Thoracic aorta (tissue), 2 donors: ENCODE measurements at regions not wholly inside any gene's neighbourhood (a gene's known extent, or its start where the extent isn't known, plus 50 kb on each side); places are given as distances from the start of the nearest gene placed in this dataset.
"Not testable (repeated sequence)": the region's sequence is repeated elsewhere in the genome, so short reads cannot be mapped to it uniquely, and the experiment has no call there.

Experiments
- ATAC-seq: fragments of 150-250 bp; one replicate; pipeline ENCODE4 v1.8.0; 2017; ENCODE audit warnings: low read depth; ENCODE audit not compliant: insufficient number of reproducible peaks, low FRiP score
- DNase-seq: peaks from one replicate; pipeline ENCODE4 v3.0.0-alpha.2; 2020; ENCODE audit warnings: low spot score
- H3K27ac ChIP-seq, 2 donors: fragments of 200-600 bp; sonication (generic); 1 replicate in 1 of 2; 2 replicates in 1 of 2; pipeline ENCODE4 v1.5.1; 2016; ENCODE audit warnings: mild to moderate bottlenecking in 2 of 2, moderate library complexity in 2 of 2
- H3K27me3 ChIP-seq: fragments of 200-600 bp; sonication (generic); replicated peaks from 2 replicates; pipeline ENCODE4 v1.6.0; 2016; ENCODE audit warnings: mild to moderate bottlenecking; ENCODE audit not compliant: insufficient read depth
- H3K36me3 ChIP-seq: fragments of 200-600 bp; sonication (generic); one replicate; pipeline ENCODE4 v1.5.1; 2016
- H3K4me1 ChIP-seq, 2 donors: fragments of 200-600 bp; sonication (generic); 1 replicate in 1 of 2; 2 replicates in 1 of 2; pipeline versions ENCODE4 v1.5.1 to v1.6.0; 2016; ENCODE audit warnings: low read depth in 2 of 2, mild to moderate bottlenecking in 1 of 2; ENCODE audit not compliant: control insufficient read depth in 1 of 2
- H3K4me3 ChIP-seq: fragments of 200-600 bp; sonication (generic); 2 replicates; pipeline ENCODE4 v1.5.1; 2016; ENCODE audit warnings: mild to moderate bottlenecking
- H3K9me3 ChIP-seq: fragments of 200-600 bp; sonication (generic); 2 replicates; pipeline ENCODE4 v1.5.1; 2016
- CTCF ChIP-seq: fragments of 200-600 bp; sonication (generic); IDR thresholded peaks from one replicate; pipeline ENCODE4 v1.5.1; 2019; ENCODE audit warnings: antibody characterized with exemption

GRCh38 chr9:90176901-90177300 lies 465.7 kb downstream of the DIRAS2 start:
- no peaks in the 10 kb centered on the region for H3K4me1 ChIP-seq
- no peak for TF ChIP-seq CTCF
- H3K27me3 ChIP-seq = no peaks in the 10 kb centered on the region
- no peaks in the 10 kb centered on the region for H3K9me3 ChIP-seq
- no peak for ATAC-seq
- DNase-seq = no peak
- H3K36me3 ChIP-seq = no peaks in the 10 kb centered on the region
- H3K27ac ChIP-seq = no peak overlapping the region
- H3K4me3 ChIP-seq = no peak overlapping the region

GRCh38 chr9:90180381-90180780 lies 462.2 kb downstream of the DIRAS2 start:
- Histone ChIP-seq H3K4me1 (no peaks in the 10 kb centered on the region), H3K4me3 (no peak overlapping the region), H3K27ac (no peak overlapping the region), H3K9me3 (no peaks in the 10 kb centered on the region), H3K36me3 (no peaks in the 10 kb centered on the region), H3K27me3 (no peaks in the 10 kb centered on the region)
- no peak for TF ChIP-seq CTCF
- no peak for ATAC-seq
- no peak for DNase-seq

GRCh38 chr9:90188656-90189055 lies 454.0 kb downstream of the DIRAS2 start:
- Histone ChIP-seq H3K27ac (no peak overlapping the region), H3K36me3 (no peaks in the 10 kb centered on the region), H3K4me3 (no peak overlapping the region), H3K9me3 (no peaks in the 10 kb centered on the region), H3K27me3 (no peaks in the 10 kb centered on the region), H3K4me1 (no peaks in the 10 kb centered on the region)
- no peak for TF ChIP-seq CTCF
- DNase-seq (no peak), ATAC-seq (no peak)

- H3K4me1 ChIP-seq = no peaks in the 10 kb centered on the region
- no peak for TF ChIP-seq CTCF
- ATAC-seq = no peak
- H3K27me3 ChIP-seq = no peaks in the 10 kb centered on the region
- no peaks in the 10 kb centered on the region for H3K36me3 ChIP-seq
- H3K27ac ChIP-seq = no peak overlapping the region
- no peak overlapping the region for H3K4me3 ChIP-seq
- DNase-seq = no peak
- H3K9me3 ChIP-seq = no peaks in the 10 kb centered on the region
Observed at GRCh38 chr9:90189306-90189705, 453.3 kb downstream of the DIRAS2 start.

GRCh38 chr9:90192465-90192864 lies 450.2 kb downstream of the DIRAS2 start:
- ATAC-seq, H3K27me3 ChIP-seq, H3K36me3 ChIP-seq, H3K9me3 ChIP-seq, H3K4me3 ChIP-seq, DNase-seq, H3K27ac ChIP-seq, H3K4me1 ChIP-seq: not testable (repeated sequence)

GRCh38 chr9:90198956-90199355 lies 443.7 kb downstream of the DIRAS2 start:
- Histone ChIP-seq H3K27me3 (no peaks in the 10 kb centered on the region), H3K27ac (no peak overlapping the region), H3K4me1 (no peaks in the 10 kb centered on the region), H3K4me3 (no peak overlapping the region), H3K36me3 (no peaks in the 10 kb centered on the region), H3K9me3 (peaks cover 4% of the 10 kb centered on the region)
- ATAC-seq = no peak
- no peak for DNase-seq
- TF ChIP-seq CTCF = no peak
